Stimulated activated CD8-positive, alpha-beta memory T cell treated with anti-CD3 and anti-CD28 coated beads, Interleukin-12 subunit alpha, Interleukin-12 subunit beta, amount 100 ng/mL, for 24 hours (primary cell): ENCODE measurements at regions not wholly inside any gene's neighbourhood (a gene's known extent, or its start where the extent isn't known, plus 50 kb on each side); places are given as distances from the start of the nearest gene placed in this dataset.
"Not testable (repeated sequence)": the region's sequence is repeated elsewhere in the genome, so short reads cannot be mapped to it uniquely, and the experiment has no call there.

Experiments
- DNase-seq: peaks from one replicate; pipeline ENCODE4 v3.0.0-alpha.2; 2020; ENCODE audit errors: extremely low read depth

GRCh38 chr2:82120115-82120514 lies 1815.6 kb upstream of the LRRTM1 start:
- DNase-seq = no peak

- no peak for DNase-seq
Measured at GRCh38 chr2:82109418-82109817, 1804.9 kb upstream of the LRRTM1 start.

- DNase-seq = no peak
Measured at GRCh38 chr2:82098617-82099016, 1794.1 kb upstream of the LRRTM1 start.

GRCh38 chr2:82089518-82089917 lies 1785.0 kb upstream of the LRRTM1 start:
- no peak for DNase-seq

- no peak for DNase-seq
Measured at GRCh38 chr2:82084679-82085392, 1780.3 kb upstream of the LRRTM1 start.

GRCh38 chr2:82075875-82076274 lies 1771.3 kb upstream of the LRRTM1 start:
- DNase-seq = no peak

- no peak for DNase-seq
Measured at GRCh38 chr2:82062463-82062862, 1757.9 kb upstream of the LRRTM1 start.

- no peak for DNase-seq
Measured at GRCh38 chr2:82055846-82056245, 1751.3 kb upstream of the LRRTM1 start.

GRCh38 chr2:82043867-82044266 lies 1739.3 kb upstream of the LRRTM1 start:
- DNase-seq = no peak

- no peak for DNase-seq
Measured at GRCh38 chr2:82027921-82028615, 1723.5 kb upstream of the LRRTM1 start.

GRCh38 chr2:82023710-82024109 lies 1719.2 kb upstream of the LRRTM1 start:
- no peak for DNase-seq

- DNase-seq = no peak
Measured at GRCh38 chr2:82013641-82014040, 1709.1 kb upstream of the LRRTM1 start.

- no peak for DNase-seq
Measured at GRCh38 chr2:82007071-82007664, 1702.6 kb upstream of the LRRTM1 start.

- not testable (repeated sequence) for DNase-seq
Measured at GRCh38 chr2:82005889-82006288, 1701.3 kb upstream of the LRRTM1 start.

GRCh38 chr2:82001614-82002013 lies 1697.1 kb upstream of the LRRTM1 start:
- no peak for DNase-seq

- no peak for DNase-seq
Measured at GRCh38 chr2:82000606-82001005, 1696.1 kb upstream of the LRRTM1 start.

- DNase-seq = no peak
Measured at GRCh38 chr2:81996332-81996731, 1691.8 kb upstream of the LRRTM1 start.

GRCh38 chr2:81991282-81991681 lies 1686.7 kb upstream of the LRRTM1 start:
- DNase-seq = no peak

GRCh38 chr2:81987370-81987769 lies 1682.8 kb upstream of the LRRTM1 start:
- no peak for DNase-seq

- DNase-seq = no peak
Measured at GRCh38 chr2:81984969-81985637, 1680.6 kb upstream of the LRRTM1 start.

- no peak for DNase-seq
Measured at GRCh38 chr2:81981585-81981984, 1677.0 kb upstream of the LRRTM1 start.

- no peak for DNase-seq
Measured at GRCh38 chr2:81979086-81979485, 1674.5 kb upstream of the LRRTM1 start.

- DNase-seq = no peak
Measured at GRCh38 chr2:81976998-81977397, 1672.4 kb upstream of the LRRTM1 start.
